ENCODE measurements at regions not wholly inside any gene's neighbourhood (a gene's known extent, or its start where the extent isn't known, plus 50 kb on each side); places are given as distances from the start of the nearest gene placed in this dataset.

- H3K9me3 ChIP-seq (replicated peaks in 1 of 2; ENCODE audit: control insufficient read depth in 2 of 2, insufficient read depth in 1 of 2, low read depth in 1 of 2, low read length in 2 of 2): peaks cover 0 to 4% of the 10 kb centered on the region in 2 donors
- H3K4ac ChIP-seq (ENCODE audit: low read length): no peak overlapping the region
- H2BK120ac ChIP-seq (ENCODE audit: low read depth, low read length): no peak overlapping the region
- H3K9ac ChIP-seq (ENCODE audit: low read depth, low read length, poor library complexity): no peak overlapping the region
- H3K79me1 ChIP-seq (ENCODE audit: low read depth, low read length): no peaks in the 10 kb centered on the region
- H3K18ac ChIP-seq (ENCODE audit: low read length): no peak overlapping the region
- no peak overlapping the region for H4K8ac ChIP-seq (ENCODE audit: low read depth, low read length)
- no peak overlapping the region for H3K4me2 ChIP-seq (ENCODE audit: insufficient read depth, low read length, poor library complexity, severe bottlenecking)
- WGBS, 2 donors (ENCODE audit: extremely low coverage in 2 of 2, insufficient read length in 2 of 2, insufficient replicate concordance in 1 of 2): no CpG with 5 or more reads among the region's 4 CpGs
- H2AFZ ChIP-seq (ENCODE audit: low read length): no peak overlapping the region
- H3K27me3 ChIP-seq (ENCODE audit: control insufficient read depth in 3 of 3, insufficient read depth in 3 of 3, low read depth in 1 of 3, low read length in 3 of 3): no peaks in the 10 kb centered on the region
- no peak overlapping the region for H3K23ac ChIP-seq (ENCODE audit: low read depth, low read length, poor library complexity)
- H2BK15ac ChIP-seq (ENCODE audit: low read length): no peak overlapping the region
- no peak overlapping the region for H2AK5ac ChIP-seq (ENCODE audit: low read depth, low read length)
- DNase-seq (ENCODE audit: low spot score): no peak
- H2BK12ac ChIP-seq (ENCODE audit: low read length): no peak overlapping the region
- H4K91ac ChIP-seq (ENCODE audit: low read depth, low read length, poor library complexity): no peak overlapping the region
- no peaks in the 10 kb centered on the region for H3K4me1 ChIP-seq (ENCODE audit: control insufficient read depth in 2 of 2, insufficient read depth in 1 of 2, low read depth in 1 of 2, low read length in 2 of 2)
- no peak overlapping the region for H2BK5ac ChIP-seq (ENCODE audit: low read length)
- H3K36me3 ChIP-seq (replicated peaks in 1 of 2; ENCODE audit: control insufficient read depth in 2 of 2, insufficient read depth in 2 of 2, low read length in 2 of 2): no peaks in the 10 kb centered on the region
- H3K14ac ChIP-seq (ENCODE audit: low read length): no peak overlapping the region
- no peak overlapping the region for H3K27ac ChIP-seq (replicated peaks; ENCODE audit: low read length)
- H3K4me3 ChIP-seq (ENCODE audit: low read length in 2 of 2): no peak overlapping the region
Measured at GRCh38 chr6:4433199-4433598, 297.8 kb upstream of the ECI2 start.

DNA sequence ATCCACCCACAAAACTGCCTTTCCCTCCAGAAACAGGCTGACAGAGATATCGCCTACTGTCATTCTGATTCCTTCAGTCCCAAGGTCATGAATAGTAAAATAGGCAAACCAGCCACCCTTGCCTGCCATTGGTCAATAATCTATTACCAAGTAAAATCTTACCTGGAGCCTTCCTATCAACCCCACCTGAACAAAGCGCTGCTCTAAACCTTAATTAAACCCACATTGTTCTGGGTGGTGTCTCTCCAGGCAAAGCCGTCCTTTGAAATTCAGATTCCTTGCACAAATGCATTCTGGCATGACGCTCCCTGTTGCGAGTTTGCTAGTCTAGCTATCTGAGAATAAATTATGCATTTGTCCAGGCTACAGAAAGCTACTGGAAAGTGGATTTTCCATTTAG, 291.6 kb upstream of the ECI2 start:
- H3K18ac ChIP-seq (ENCODE audit: low read length): no peak overlapping the region
- no peaks in the 10 kb centered on the region for H3K36me3 ChIP-seq (replicated peaks in 1 of 2; ENCODE audit: control insufficient read depth in 2 of 2, insufficient read depth in 2 of 2, low read length in 2 of 2)
- H3K79me1 ChIP-seq (ENCODE audit: low read depth, low read length): no peaks in the 10 kb centered on the region
- no peak overlapping the region for H3K9ac ChIP-seq (ENCODE audit: low read depth, low read length, poor library complexity)
- DNase-seq (ENCODE audit: low spot score): no peak
- H3K4ac ChIP-seq (ENCODE audit: low read length): no peak overlapping the region
- no peaks in the 10 kb centered on the region for H3K27me3 ChIP-seq (ENCODE audit: control insufficient read depth in 3 of 3, insufficient read depth in 3 of 3, low read depth in 1 of 3, low read length in 3 of 3)
- H3K4me2 ChIP-seq (ENCODE audit: insufficient read depth, low read length, poor library complexity, severe bottlenecking): no peak overlapping the region
- H2AK5ac ChIP-seq (ENCODE audit: low read depth, low read length): no peak overlapping the region
- H3K4me3 ChIP-seq (ENCODE audit: low read length in 2 of 2): no peak overlapping the region
- no CpG with 5 or more reads among the region's 5 CpGs for WGBS, 2 donors (ENCODE audit: extremely low coverage in 2 of 2, insufficient read length in 2 of 2, insufficient replicate concordance in 1 of 2)
- no peak overlapping the region for H4K8ac ChIP-seq (ENCODE audit: low read depth, low read length)
- H2BK12ac ChIP-seq (ENCODE audit: low read length): no peak overlapping the region
- no peak overlapping the region for H2AFZ ChIP-seq (ENCODE audit: low read length)
- no peak overlapping the region for H3K14ac ChIP-seq (ENCODE audit: low read length)
- no peak overlapping the region for H3K23ac ChIP-seq (ENCODE audit: low read depth, low read length, poor library complexity)
- H4K91ac ChIP-seq (ENCODE audit: low read depth, low read length, poor library complexity): no peak overlapping the region
- peaks cover 0 to 4% of the 10 kb centered on the region in 2 donors for H3K9me3 ChIP-seq (replicated peaks in 1 of 2; ENCODE audit: control insufficient read depth in 2 of 2, insufficient read depth in 1 of 2, low read depth in 1 of 2, low read length in 2 of 2)
- no peaks in the 10 kb centered on the region for H3K4me1 ChIP-seq (ENCODE audit: control insufficient read depth in 2 of 2, insufficient read depth in 1 of 2, low read depth in 1 of 2, low read length in 2 of 2)
- no peak overlapping the region for H2BK120ac ChIP-seq (ENCODE audit: low read depth, low read length)
- no peak overlapping the region for H2BK5ac ChIP-seq (ENCODE audit: low read length)
- no peak overlapping the region for H2BK15ac ChIP-seq (ENCODE audit: low read length)
- H3K27ac ChIP-seq (replicated peaks; ENCODE audit: low read length): no peak overlapping the region

DNA sequence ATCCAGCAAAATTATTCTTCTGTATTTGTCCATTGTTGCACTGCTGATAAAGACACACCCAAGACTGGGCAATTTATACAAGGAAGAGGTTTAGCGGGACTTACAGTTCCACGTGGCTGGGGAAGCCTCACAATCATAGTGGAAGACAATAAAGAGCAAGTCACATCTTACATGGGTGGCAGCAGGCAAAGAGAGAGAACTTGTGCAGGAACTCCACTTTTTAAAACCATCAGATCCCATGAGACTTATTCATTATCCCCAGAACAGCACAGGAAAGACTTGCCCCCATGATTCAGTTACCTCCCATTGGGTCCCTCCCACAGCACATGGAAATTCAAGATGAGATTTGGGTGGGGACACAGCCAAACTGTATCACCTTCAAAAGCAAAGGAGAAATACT, 286.5 kb upstream of the ECI2 start:
- H3K18ac ChIP-seq (ENCODE audit: low read length): no peak overlapping the region
- no peak for DNase-seq (ENCODE audit: low spot score)
- no peak overlapping the region for H2BK15ac ChIP-seq (ENCODE audit: low read length)
- no CpG with 5 or more reads among the region's 2 CpGs for WGBS, 2 donors (ENCODE audit: extremely low coverage in 2 of 2, insufficient read length in 2 of 2, insufficient replicate concordance in 1 of 2)
- H3K4me1 ChIP-seq (ENCODE audit: control insufficient read depth in 2 of 2, insufficient read depth in 1 of 2, low read depth in 1 of 2, low read length in 2 of 2): no peaks in the 10 kb centered on the region
- no peak overlapping the region for H2BK120ac ChIP-seq (ENCODE audit: low read depth, low read length)
- no peak overlapping the region for H3K27ac ChIP-seq (replicated peaks; ENCODE audit: low read length)
- H3K36me3 ChIP-seq (replicated peaks in 1 of 2; ENCODE audit: control insufficient read depth in 2 of 2, insufficient read depth in 2 of 2, low read length in 2 of 2): no peaks in the 10 kb centered on the region
- no peak overlapping the region for H3K4me3 ChIP-seq (ENCODE audit: low read length in 2 of 2)
- no peak overlapping the region for H4K91ac ChIP-seq (ENCODE audit: low read depth, low read length, poor library complexity)
- H2AK5ac ChIP-seq (ENCODE audit: low read depth, low read length): no peak overlapping the region
- no peak overlapping the region for H2AFZ ChIP-seq (ENCODE audit: low read length)
- H2BK5ac ChIP-seq (ENCODE audit: low read length): no peak overlapping the region
- no peak overlapping the region for H3K4ac ChIP-seq (ENCODE audit: low read length)
- no peak overlapping the region for H3K9ac ChIP-seq (ENCODE audit: low read depth, low read length, poor library complexity)
- H3K14ac ChIP-seq (ENCODE audit: low read length): no peak overlapping the region
- no peak overlapping the region for H3K4me2 ChIP-seq (ENCODE audit: insufficient read depth, low read length, poor library complexity, severe bottlenecking)
- H3K79me1 ChIP-seq (ENCODE audit: low read depth, low read length): no peaks in the 10 kb centered on the region
- no peaks in the 10 kb centered on the region for H3K27me3 ChIP-seq (ENCODE audit: control insufficient read depth in 3 of 3, insufficient read depth in 3 of 3, low read depth in 1 of 3, low read length in 3 of 3)
- no peak overlapping the region for H2BK12ac ChIP-seq (ENCODE audit: low read length)
- no peak overlapping the region for H3K23ac ChIP-seq (ENCODE audit: low read depth, low read length, poor library complexity)
- H4K8ac ChIP-seq (ENCODE audit: low read depth, low read length): no peak overlapping the region
- no peaks in the 10 kb centered on the region for H3K9me3 ChIP-seq (replicated peaks in 1 of 2; ENCODE audit: control insufficient read depth in 2 of 2, insufficient read depth in 1 of 2, low read depth in 1 of 2, low read length in 2 of 2)

DNA sequence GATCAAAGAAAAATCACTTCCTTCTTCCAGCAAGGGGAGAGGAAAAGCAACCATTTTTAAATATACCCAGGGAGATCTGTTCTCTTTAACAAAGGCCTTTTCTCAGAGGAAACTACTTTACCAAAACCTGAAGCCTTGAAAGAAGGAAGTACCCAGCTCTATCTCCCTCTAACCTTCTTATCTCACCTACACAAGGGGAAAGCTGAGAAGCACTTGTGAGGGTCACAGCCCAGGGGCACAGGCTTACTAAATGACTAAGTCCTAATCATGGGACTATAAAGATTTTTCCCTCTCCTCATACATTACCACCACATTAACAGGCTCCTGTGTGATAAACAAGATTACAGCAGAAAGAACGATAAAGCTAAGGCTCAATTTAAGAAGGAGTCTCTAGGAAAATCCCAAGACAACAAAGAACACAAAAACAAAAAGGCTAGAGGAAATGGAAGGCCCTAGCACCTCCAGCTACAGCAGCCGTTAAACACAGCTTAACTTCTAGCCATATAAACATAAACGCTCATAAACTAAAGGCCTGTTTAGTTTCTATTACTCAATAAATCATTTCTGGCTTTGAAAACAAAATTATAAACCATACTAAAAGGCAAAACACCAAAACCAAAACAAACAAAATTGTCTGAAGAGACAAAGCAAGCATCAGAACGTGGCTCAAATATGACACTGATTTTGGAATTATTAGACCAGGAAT, 284.9 kb upstream of the ECI2 start:
- H3K18ac ChIP-seq (ENCODE audit: low read length): no peak overlapping the region
- no peaks in the 10 kb centered on the region for H3K9me3 ChIP-seq (replicated peaks in 1 of 2; ENCODE audit: control insufficient read depth in 2 of 2, insufficient read depth in 1 of 2, low read depth in 1 of 2, low read length in 2 of 2)
- no peaks in the 10 kb centered on the region for H3K36me3 ChIP-seq (replicated peaks in 1 of 2; ENCODE audit: control insufficient read depth in 2 of 2, insufficient read depth in 2 of 2, low read length in 2 of 2)
- no CpG with 5 or more reads among the region's 4 CpGs for WGBS, 2 donors (ENCODE audit: extremely low coverage in 2 of 2, insufficient read length in 2 of 2, insufficient replicate concordance in 1 of 2)
- no peak overlapping the region for H3K14ac ChIP-seq (ENCODE audit: low read length)
- H3K4ac ChIP-seq (ENCODE audit: low read length): no peak overlapping the region
- H4K91ac ChIP-seq (ENCODE audit: low read depth, low read length, poor library complexity): no peak overlapping the region
- no peak overlapping the region for H4K8ac ChIP-seq (ENCODE audit: low read depth, low read length)
- H3K27ac ChIP-seq (replicated peaks; ENCODE audit: low read length): no peak overlapping the region
- no peak overlapping the region for H3K9ac ChIP-seq (ENCODE audit: low read depth, low read length, poor library complexity)
- no peak overlapping the region for H3K23ac ChIP-seq (ENCODE audit: low read depth, low read length, poor library complexity)
- H3K27me3 ChIP-seq (ENCODE audit: control insufficient read depth in 3 of 3, insufficient read depth in 3 of 3, low read depth in 1 of 3, low read length in 3 of 3): no peaks in the 10 kb centered on the region
- no peak overlapping the region for H2BK120ac ChIP-seq (ENCODE audit: low read depth, low read length)
- no peak overlapping the region for H2AK5ac ChIP-seq (ENCODE audit: low read depth, low read length)
- no peak overlapping the region for H2AFZ ChIP-seq (ENCODE audit: low read length)
- no peaks in the 10 kb centered on the region for H3K79me1 ChIP-seq (ENCODE audit: low read depth, low read length)
- H3K4me3 ChIP-seq (ENCODE audit: low read length in 2 of 2): no peak overlapping the region
- no peaks in the 10 kb centered on the region for H3K4me1 ChIP-seq (ENCODE audit: control insufficient read depth in 2 of 2, insufficient read depth in 1 of 2, low read depth in 1 of 2, low read length in 2 of 2)
- no peak overlapping the region for H2BK12ac ChIP-seq (ENCODE audit: low read length)
- H3K4me2 ChIP-seq (ENCODE audit: insufficient read depth, low read length, poor library complexity, severe bottlenecking): no peak overlapping the region
- DNase-seq (ENCODE audit: low spot score): no peak
- H2BK5ac ChIP-seq (ENCODE audit: low read length): no peak overlapping the region
- no peak overlapping the region for H2BK15ac ChIP-seq (ENCODE audit: low read length)

Measured in neuronal stem cell (in vitro differentiated cells).